HCT116 (cell line): ENCODE measurements at regions not wholly inside any gene's neighbourhood (a gene's known extent, or its start where the extent isn't known, plus 50 kb on each side); places are given as distances from the start of the nearest gene placed in this dataset.

Experiments used
- CBX3 ChIP-seq: IDR thresholded peaks from 2 replicates; pipeline ENCODE4 v1.6.1; 2012; ENCODE audit warnings: low read depth
- CTCF ChIP-seq, 3 experiments: fragments of 200-600 bp in 1 of 3; sonication (generic) in 1 of 3; IDR thresholded peaks in 2 of 3; conservative IDR thresholded peaks in 1 of 3; 2 replicates each; pipeline ENCODE4 v1.5.1; 2012 to 2017; ENCODE audit warnings: low read depth in 2 of 3, low read length in 2 of 3, antibody characterized with exemption in 1 of 3, borderline replicate concordance in 1 of 3, control low read depth in 1 of 3, mild to moderate bottlenecking in 1 of 3, mixed read lengths in 1 of 3, mixed run types in 1 of 3, moderate library complexity in 1 of 3; ENCODE audit not compliant: insufficient read depth in 1 of 3
- EGR1 ChIP-seq: IDR thresholded peaks from 2 replicates; pipeline ENCODE4 v1.6.1; 2012; ENCODE audit warnings: low read depth
- EZH2 ChIP-seq: fragments of 200-600 bp; sonication (generic); IDR thresholded peaks from 2 replicates; pipeline ENCODE4 v1.6.1; 2017; ENCODE audit warnings: antibody characterized with exemption, mixed run types
- POLR2A ChIP-seq: IDR thresholded peaks from 2 replicates; pipeline ENCODE4 v1.7.0; 2011; ENCODE audit warnings: borderline replicate concordance; ENCODE audit not compliant: insufficient read depth, insufficient read length; ENCODE audit errors: extremely low read depth
- POLR2AphosphoS5 ChIP-seq: IDR thresholded peaks from 2 replicates; pipeline ENCODE4 v1.6.1; 2011; ENCODE audit warnings: mild to moderate bottlenecking, low read depth, low read length, moderate library complexity
- ZNF274 ChIP-seq: fragments of 200-500 bp; sonication (Bioruptor generic); IDR thresholded peaks from 2 replicates; pipeline ENCODE4 v1.6.1; 2014; ENCODE audit warnings: mild to moderate bottlenecking, low read depth, low read length, inconsistent platforms
- TF ChIP-seq, protein P1 (sequence below): IDR thresholded peaks from 2 replicates; pipeline ENCODE4 v1.6.1; 2012
- TF ChIP-seq, protein P2 (sequence below): IDR thresholded peaks from 2 replicates; pipeline ENCODE4 v1.6.1; 2011; ENCODE audit warnings: mild to moderate bottlenecking, low read length, moderate library complexity; ENCODE audit not compliant: insufficient replicate concordance; ENCODE audit errors: extremely low read depth

DNA sequence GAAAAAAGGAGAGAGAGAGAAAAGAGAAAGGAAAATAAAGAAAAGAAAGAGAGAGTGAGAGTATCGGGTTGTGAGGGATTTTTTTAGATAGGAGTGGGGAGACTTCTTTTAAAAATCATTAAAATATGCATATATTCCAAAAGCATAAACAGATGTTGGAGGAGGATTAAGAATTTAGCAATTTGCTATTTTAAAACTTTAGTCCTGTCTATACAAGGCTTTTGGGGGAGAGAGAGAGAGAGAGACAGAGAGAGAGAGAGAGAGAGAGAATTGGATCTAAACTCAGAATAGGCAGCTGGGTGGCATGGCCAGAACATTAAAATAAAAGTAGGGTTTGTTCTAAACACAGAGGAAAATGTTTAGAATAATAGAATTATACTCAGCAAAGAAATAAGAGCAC, 72.1 kb downstream of the SOD2 start:
- TF ChIP-seq, protein P1, sequence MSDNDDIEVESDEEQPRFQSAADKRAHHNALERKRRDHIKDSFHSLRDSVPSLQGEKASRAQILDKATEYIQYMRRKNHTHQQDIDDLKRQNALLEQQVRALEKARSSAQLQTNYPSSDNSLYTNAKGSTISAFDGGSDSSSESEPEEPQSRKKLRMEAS: no peak
- TF ChIP-seq CTCF (IDR thresholded peaks at IDR 0.05 in 2 of 3, conservative IDR thresholded peaks at IDR 0.05 in 1 of 3; ENCODE audit: borderline replicate concordance in 1 of 3, insufficient read depth in 1 of 3, low read depth in 2 of 3, low read length in 2 of 3): no peak
- TF ChIP-seq, protein P2, sequence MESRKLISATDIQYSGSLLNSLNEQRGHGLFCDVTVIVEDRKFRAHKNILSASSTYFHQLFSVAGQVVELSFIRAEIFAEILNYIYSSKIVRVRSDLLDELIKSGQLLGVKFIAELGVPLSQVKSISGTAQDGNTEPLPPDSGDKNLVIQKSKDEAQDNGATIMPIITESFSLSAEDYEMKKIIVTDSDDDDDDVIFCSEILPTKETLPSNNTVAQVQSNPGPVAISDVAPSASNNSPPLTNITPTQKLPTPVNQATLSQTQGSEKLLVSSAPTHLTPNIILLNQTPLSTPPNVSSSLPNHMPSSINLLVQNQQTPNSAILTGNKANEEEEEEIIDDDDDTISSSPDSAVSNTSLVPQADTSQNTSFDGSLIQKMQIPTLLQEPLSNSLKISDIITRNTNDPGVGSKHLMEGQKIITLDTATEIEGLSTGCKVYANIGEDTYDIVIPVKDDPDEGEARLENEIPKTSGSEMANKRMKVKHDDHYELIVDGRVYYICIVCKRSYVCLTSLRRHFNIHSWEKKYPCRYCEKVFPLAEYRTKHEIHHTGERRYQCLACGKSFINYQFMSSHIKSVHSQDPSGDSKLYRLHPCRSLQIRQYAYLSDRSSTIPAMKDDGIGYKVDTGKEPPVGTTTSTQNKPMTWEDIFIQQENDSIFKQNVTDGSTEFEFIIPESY: no peak
- no peak for TF ChIP-seq POLR2AphosphoS5
- TF ChIP-seq CBX3: no peak
- TF ChIP-seq EGR1: no peak
- TF ChIP-seq ZNF274: no peak
- TF ChIP-seq EZH2: no peak
- TF ChIP-seq POLR2A: no peak
